ENCODE measurements at regions not wholly inside any gene's neighbourhood (a gene's known extent, or its start where the extent isn't known, plus 50 kb on each side); places are given as distances from the start of the nearest gene placed in this dataset.

DNA sequence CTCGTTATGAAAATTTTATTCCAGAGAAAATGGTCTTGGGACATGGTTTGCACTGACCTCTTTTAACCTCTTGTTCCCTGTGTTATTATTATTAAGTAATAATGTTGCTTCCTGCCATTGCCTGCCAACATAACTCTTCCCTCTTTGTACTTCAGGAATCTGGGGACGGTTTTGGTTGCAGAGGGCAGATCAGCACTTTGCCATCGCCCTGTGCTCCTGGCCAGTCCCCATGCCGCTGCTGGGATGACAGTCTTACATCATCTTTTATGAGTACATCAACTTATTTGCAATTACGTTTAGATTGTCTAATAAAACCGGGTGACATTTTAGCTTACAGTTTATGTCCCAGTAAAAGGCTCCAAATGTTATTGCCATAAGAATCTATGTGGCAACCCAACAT, 157.2 kb downstream of the CDH26 start:
- Histone ChIP-seq H4K20me1 (ENCODE audit: insufficient read depth) (no peaks in the 10 kb centered on the region), H3K9ac (no peak overlapping the region), H3K27me3 (ENCODE audit: insufficient read depth) (no peaks in the 10 kb centered on the region), H3F3A (replicated peaks; ENCODE audit: insufficient read depth) (no peaks in the 10 kb centered on the region), H3K36me3 (replicated peaks in 1 of 2; ENCODE audit: control insufficient read depth in 1 of 2, insufficient read depth in 2 of 2, low read length in 1 of 2) (no peaks in the 10 kb centered on the region), H3K4me3 (ENCODE audit: low read depth in 2 of 2, low read length in 1 of 2) (no peak overlapping the region), H3K4me2 (no peak overlapping the region), H3K27ac (ENCODE audit: low read depth in 2 of 2, low read length in 1 of 2) (no peak overlapping the region), H2AFZ (ENCODE audit: low read depth) (no peak overlapping the region), H3K4me1 (ENCODE audit: control insufficient read depth in 1 of 2, insufficient read depth in 2 of 2, low read depth in 1 of 2, low read length in 1 of 2) (no peaks in the 10 kb centered on the region), H3K9me2 (no peaks in the 10 kb centered on the region), H3K9me3 (no peaks in the 10 kb centered on the region), H3K79me2 (ENCODE audit: insufficient read depth) (no peaks in the 10 kb centered on the region)
- POLR2A ChIA-PET, result no interaction called here
- CTCF ChIA-PET, result interaction anchor here (1.0 kb wide), 1 partner anchor 96 kb away, joined by 3 read pairs; no protein-coding TSS in a partner anchor
- DNase-seq, result no peak
- TF ChIP-seq RCOR1 (IDR thresholded peaks at IDR 0.05; ENCODE audit: low read length), result no peak
- TF ChIP-seq, protein P1, sequence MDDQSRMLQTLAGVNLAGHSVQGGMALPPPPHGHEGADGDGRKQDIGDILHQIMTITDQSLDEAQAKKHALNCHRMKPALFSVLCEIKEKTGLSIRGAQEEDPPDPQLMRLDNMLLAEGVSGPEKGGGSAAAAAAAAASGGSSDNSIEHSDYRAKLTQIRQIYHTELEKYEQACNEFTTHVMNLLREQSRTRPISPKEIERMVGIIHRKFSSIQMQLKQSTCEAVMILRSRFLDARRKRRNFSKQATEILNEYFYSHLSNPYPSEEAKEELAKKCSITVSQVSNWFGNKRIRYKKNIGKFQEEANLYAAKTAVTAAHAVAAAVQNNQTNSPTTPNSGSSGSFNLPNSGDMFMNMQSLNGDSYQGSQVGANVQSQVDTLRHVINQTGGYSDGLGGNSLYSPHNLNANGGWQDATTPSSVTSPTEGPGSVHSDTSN (IDR thresholded peaks at IDR 0.05), result no peak
- 11% methylated on average over 6 of the region's 6 CpGs for WGBS (ENCODE audit: low lambda C conversion rate)

DNA sequence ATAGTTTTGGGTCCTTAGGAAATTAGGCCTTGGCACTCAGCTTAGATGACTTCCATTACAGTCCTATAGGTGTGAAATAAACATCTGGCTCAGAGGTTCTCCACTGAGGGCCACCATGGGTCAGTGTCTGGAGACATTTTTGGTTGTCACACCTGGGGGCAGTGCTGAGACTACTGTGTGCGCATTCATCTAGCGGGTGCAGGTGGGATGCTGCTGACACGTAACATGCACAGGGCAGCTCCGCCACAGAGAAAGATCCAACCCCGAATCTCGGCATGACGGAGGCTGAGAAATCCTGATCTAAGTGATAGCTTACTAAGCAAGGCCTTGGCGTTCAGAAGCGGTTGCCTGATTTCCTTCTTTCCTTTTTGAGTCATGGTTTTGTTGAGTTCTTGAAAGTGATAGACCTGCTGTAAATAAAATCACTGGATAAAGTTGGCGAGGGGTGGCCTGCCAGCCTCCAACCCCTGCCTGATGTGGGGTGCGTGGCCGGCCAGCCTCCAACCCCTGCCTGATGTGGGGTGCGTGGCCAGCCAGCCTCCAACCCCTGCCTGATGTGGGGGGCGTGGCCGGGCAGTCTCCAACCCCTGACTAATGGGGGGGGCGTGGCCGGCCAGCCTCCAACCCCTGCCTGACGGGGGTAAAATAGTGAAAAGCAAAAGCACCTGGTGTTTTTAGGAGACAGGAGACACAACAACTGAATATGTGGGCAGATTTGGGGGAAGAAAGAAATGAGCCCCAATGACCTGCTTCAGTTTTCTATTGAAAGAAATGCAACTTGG, 158.1 kb downstream of the CDH26 start:
- H3K27ac ChIP-seq (ENCODE audit: low read depth in 2 of 2, low read length in 1 of 2), result no peak overlapping the region
- 60% methylated on average over 14 of the region's 18 CpGs for WGBS (ENCODE audit: low lambda C conversion rate)
- no peak overlapping the region for H3K4me3 ChIP-seq (ENCODE audit: low read depth in 2 of 2, low read length in 1 of 2)
- no peaks in the 10 kb centered on the region for H3K9me2 ChIP-seq
- TF ChIP-seq SIN3A (IDR thresholded peaks at IDR 0.05; ENCODE audit: borderline replicate concordance, low read depth, low read length) (no peak), GABPA (IDR thresholded peaks at IDR 0.05; ENCODE audit: low read depth) (no peak), MXI1 (IDR thresholded peaks at IDR 0.05; ENCODE audit: low read depth, low read length) (no peak), RAD21 (IDR thresholded peaks at IDR 0.05; ENCODE audit: low read length) (no peak), RFX5 (IDR thresholded peaks at IDR 0.05; ENCODE audit: low read length) (no peak), YY1 (IDR thresholded peaks at IDR 0.05; ENCODE audit: low read depth) (no peak), CHD2 (IDR thresholded peaks at IDR 0.05; ENCODE audit: low read length, partially characterized antibody) (no peak), RXRA (IDR thresholded peaks at IDR 0.05; ENCODE audit: borderline replicate concordance, low read depth) (no peak), SMC3 (IDR thresholded peaks at IDR 0.05; ENCODE audit: low read depth, low read length) (no peak), FOSL2 (IDR thresholded peaks at IDR 0.05; ENCODE audit: borderline replicate concordance, low read depth) (no peak)
- TF ChIP-seq, protein P2, sequence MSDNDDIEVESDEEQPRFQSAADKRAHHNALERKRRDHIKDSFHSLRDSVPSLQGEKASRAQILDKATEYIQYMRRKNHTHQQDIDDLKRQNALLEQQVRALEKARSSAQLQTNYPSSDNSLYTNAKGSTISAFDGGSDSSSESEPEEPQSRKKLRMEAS (IDR thresholded peaks at IDR 0.05; ENCODE audit: low read depth), result no peak
- TF ChIP-seq, protein P3, sequence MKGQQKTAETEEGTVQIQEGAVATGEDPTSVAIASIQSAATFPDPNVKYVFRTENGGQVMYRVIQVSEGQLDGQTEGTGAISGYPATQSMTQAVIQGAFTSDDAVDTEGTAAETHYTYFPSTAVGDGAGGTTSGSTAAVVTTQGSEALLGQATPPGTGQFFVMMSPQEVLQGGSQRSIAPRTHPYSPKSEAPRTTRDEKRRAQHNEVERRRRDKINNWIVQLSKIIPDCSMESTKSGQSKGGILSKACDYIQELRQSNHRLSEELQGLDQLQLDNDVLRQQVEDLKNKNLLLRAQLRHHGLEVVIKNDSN (IDR thresholded peaks at IDR 0.05; ENCODE audit: borderline replicate concordance, low read depth), result no peak
- TF ChIP-seq, protein P1 (IDR thresholded peaks at IDR 0.05), result no peak
- H3F3A ChIP-seq (replicated peaks; ENCODE audit: insufficient read depth), result no peaks in the 10 kb centered on the region
- H3K9me3 ChIP-seq, result no peaks in the 10 kb centered on the region
- CTCF ChIA-PET, result no interaction called here
- no peak overlapping the region for H2AFZ ChIP-seq (ENCODE audit: low read depth)
- DNase-seq, result no peak
- POLR2A ChIA-PET, result no interaction called here
- no peak overlapping the region for H3K9ac ChIP-seq
- no peaks in the 10 kb centered on the region for H3K4me1 ChIP-seq (ENCODE audit: control insufficient read depth in 1 of 2, insufficient read depth in 2 of 2, low read depth in 1 of 2, low read length in 1 of 2)
- no peaks in the 10 kb centered on the region for H3K36me3 ChIP-seq (replicated peaks in 1 of 2; ENCODE audit: control insufficient read depth in 1 of 2, insufficient read depth in 2 of 2, low read length in 1 of 2)
- no peaks in the 10 kb centered on the region for H3K79me2 ChIP-seq (ENCODE audit: insufficient read depth)
- no peaks in the 10 kb centered on the region for H3K27me3 ChIP-seq (ENCODE audit: insufficient read depth)
- H3K4me2 ChIP-seq, result no peak overlapping the region
- H4K20me1 ChIP-seq (ENCODE audit: insufficient read depth), result no peaks in the 10 kb centered on the region

Measured in SK-N-SH (cell line).